Stromal cell of bone marrow (primary cell): ENCODE measurements at regions not wholly inside any gene's neighbourhood (a gene's known extent, or its start where the extent isn't known, plus 50 kb on each side); places are given as distances from the start of the nearest gene placed in this dataset.

ENCODE experiments used
- DNase-seq: peaks from one replicate; pipeline ENCODE4 v3.0.0-alpha.2; 2012; ENCODE audit warnings: low read depth

GRCh38 chr2:83565181-83565580, 893.9 kb downstream of the SUCLG1 start:
- no peak for DNase-seq

- no peak for DNase-seq
These were observed 897.5 kb downstream of the SUCLG1 start for GRCh38 chr2:83561592-83561991.

GRCh38 chr2:83536556-83536955, 922.5 kb downstream of the SUCLG1 start:
- no peak for DNase-seq

- DNase-seq: no peak
These were observed 924.7 kb downstream of the SUCLG1 start for GRCh38 chr2:83534416-83534815.

- no peak for DNase-seq
These were observed 927.8 kb downstream of the SUCLG1 start for GRCh38 chr2:83531206-83531826.

- DNase-seq: no peak
These were observed 930.3 kb downstream of the SUCLG1 start for GRCh38 chr2:83528767-83529166.

GRCh38 chr2:83522891-83523493, 936.1 kb downstream of the SUCLG1 start:
- DNase-seq: no peak

GRCh38 chr2:83517727-83518368, 941.2 kb downstream of the SUCLG1 start:
- DNase-seq: no peak

- DNase-seq: no peak
These were observed 942.6 kb downstream of the SUCLG1 start for GRCh38 chr2:83516503-83516902.

GRCh38 chr2:83487451-83487850, 971.6 kb downstream of the SUCLG1 start:
- DNase-seq: no peak

- DNase-seq: no peak
These were observed 977.6 kb downstream of the SUCLG1 start for GRCh38 chr2:83481436-83481835.

GRCh38 chr2:83478037-83478436, 981.0 kb downstream of the SUCLG1 start:
- no peak for DNase-seq

- DNase-seq: no peak
These were observed 983.7 kb downstream of the SUCLG1 start for GRCh38 chr2:83475371-83475770.

- no peak for DNase-seq
These were observed 987.4 kb downstream of the SUCLG1 start for GRCh38 chr2:83471655-83472054.

- DNase-seq: no peak
These were observed 988.2 kb downstream of the SUCLG1 start for GRCh38 chr2:83470928-83471327.

GRCh38 chr2:83464444-83464843, 994.6 kb downstream of the SUCLG1 start:
- DNase-seq: no peak

GRCh38 chr2:83462881-83463280, 996.2 kb downstream of the SUCLG1 start:
- no peak for DNase-seq

GRCh38 chr2:83461135-83461534, 997.9 kb downstream of the SUCLG1 start:
- no peak for DNase-seq

GRCh38 chr2:83459456-83459855, 999.6 kb downstream of the SUCLG1 start:
- no peak for DNase-seq

GRCh38 chr2:83435989-83436388, 1023.1 kb downstream of the SUCLG1 start:
- no peak for DNase-seq

- DNase-seq: no peak
These were observed 1038.1 kb downstream of the SUCLG1 start for GRCh38 chr2:83420993-83421392.

GRCh38 chr2:83394134-83394904, 1064.8 kb downstream of the SUCLG1 start:
- DNase-seq: no peak

GRCh38 chr2:83388804-83389203, 1070.3 kb downstream of the SUCLG1 start:
- no peak for DNase-seq
